Testis (tissue), 2 donors: ENCODE measurements at regions not wholly inside any gene's neighbourhood (a gene's known extent, or its start where the extent isn't known, plus 50 kb on each side); places are given as distances from the start of the nearest gene placed in this dataset.

Experiments used
- CTCF ChIP-seq, 3 experiments: fragments of 450-650 bp in 2 of 3; fragments of 200-600 bp in 1 of 3; sonication (generic) in 1 of 3; IDR thresholded peaks; one replicate each; pipeline ENCODE4 v1.5.1; 2016 to 2019; ENCODE audit warnings: antibody characterized with exemption in 3 of 3, mild to moderate bottlenecking in 2 of 3, moderate library complexity in 1 of 3
- POLR2A ChIP-seq: fragments of 450-650 bp; IDR thresholded peaks from one replicate; pipeline ENCODE4 v1.6.1; 2017; ENCODE audit warnings: antibody characterized with exemption, mild to moderate bottlenecking, moderate library complexity

GRCh38 chr3:96172917-96173316, 641.5 kb upstream of the EPHA6 start:
- TF ChIP-seq CTCF (IDR thresholded peaks at IDR 0.05): no peak
- TF ChIP-seq POLR2A: no peak
